CD4-positive, CD25-positive, alpha-beta regulatory T cell (primary cell): ENCODE measurements at regions not wholly inside any gene's neighbourhood (a gene's known extent, or its start where the extent isn't known, plus 50 kb on each side); places are given as distances from the start of the nearest gene placed in this dataset.

ENCODE experiments used
- ATAC-seq, 2 donors: fragments of 150-1000 bp; cut with Tn5 transposase; one replicate each; pipeline ENCODE4 v1.10.0; 2021; ENCODE audit warnings: low read depth in 2 of 2, moderate number of reproducible peaks in 2 of 2, moderate library complexity in 1 of 2
- DNase-seq, 3 donors: peaks; one replicate each; pipeline versions ENCODE4 v3.0.0 to v3.0.0-alpha.2; 2012 to 2022; ENCODE audit warnings: mixed read lengths in 1 of 3
- H3K27ac ChIP-seq: one replicate; pipeline ENCODE4 v1.7.0; 2013; ENCODE audit warnings: mild to moderate bottlenecking, low read length; ENCODE audit not compliant: insufficient read depth, poor library complexity, severe bottlenecking
- H3K27me3 ChIP-seq: one replicate; pipeline ENCODE4 v1.7.0; 2013; ENCODE audit warnings: low read length; ENCODE audit not compliant: control insufficient read depth, insufficient read depth
- H3K36me3 ChIP-seq: one replicate; pipeline ENCODE4 v1.7.0; 2013; ENCODE audit warnings: mild to moderate bottlenecking, low read length, moderate library complexity; ENCODE audit not compliant: control insufficient read depth, insufficient read depth
- H3K4me1 ChIP-seq: 2 replicates; pipeline ENCODE4 v1.7.0; 2013; ENCODE audit warnings: mild to moderate bottlenecking, low read length; ENCODE audit not compliant: insufficient read depth, control insufficient read depth, poor library complexity, severe bottlenecking
- H3K4me3 ChIP-seq: one replicate; pipeline ENCODE4 v1.7.0; 2013; ENCODE audit warnings: low read depth, mild to moderate bottlenecking, low read length, moderate library complexity
- H3K9me3 ChIP-seq, 2 experiments: 1 replicate in 1 of 2; 2 replicates in 1 of 2; pipeline ENCODE4 v1.7.0; 2013; ENCODE audit warnings: low read length in 2 of 2, mild to moderate bottlenecking in 1 of 2, moderate library complexity in 1 of 2; ENCODE audit not compliant: control insufficient read depth in 2 of 2
- H3K27ac Mint-ChIP-seq, 3 donors: one replicate each; pipeline ENCODE4 v1.8.0; 2020 to 2022; ENCODE audit warnings: mild to moderate bottlenecking in 3 of 3, mixed read lengths in 3 of 3, moderate library complexity in 2 of 3
- H3K27me3 Mint-ChIP-seq: one replicate; pipeline ENCODE4 v1.8.0; 2022; ENCODE audit warnings: mild to moderate bottlenecking, mixed read lengths
- H3K36me3 Mint-ChIP-seq: one replicate; pipeline ENCODE4 v1.8.0; 2020; ENCODE audit warnings: mixed read lengths
- H3K4me1 Mint-ChIP-seq, 4 donors: one replicate each; pipeline ENCODE4 v1.8.0; 2020 to 2022; ENCODE audit warnings: mixed read lengths in 4 of 4, mild to moderate bottlenecking in 1 of 4
- H3K4me3 Mint-ChIP-seq, 4 donors: one replicate each; pipeline ENCODE4 v1.8.0; 2020 to 2022; ENCODE audit warnings: mild to moderate bottlenecking in 4 of 4, mixed read lengths in 4 of 4, moderate library complexity in 3 of 4
- H3K9me3 Mint-ChIP-seq, 7 donors: one replicate each; pipeline ENCODE4 v1.8.0; 2020 to 2022; ENCODE audit warnings: mixed read lengths in 7 of 7, mild to moderate bottlenecking in 3 of 7, moderate library complexity in 2 of 7

DNA sequence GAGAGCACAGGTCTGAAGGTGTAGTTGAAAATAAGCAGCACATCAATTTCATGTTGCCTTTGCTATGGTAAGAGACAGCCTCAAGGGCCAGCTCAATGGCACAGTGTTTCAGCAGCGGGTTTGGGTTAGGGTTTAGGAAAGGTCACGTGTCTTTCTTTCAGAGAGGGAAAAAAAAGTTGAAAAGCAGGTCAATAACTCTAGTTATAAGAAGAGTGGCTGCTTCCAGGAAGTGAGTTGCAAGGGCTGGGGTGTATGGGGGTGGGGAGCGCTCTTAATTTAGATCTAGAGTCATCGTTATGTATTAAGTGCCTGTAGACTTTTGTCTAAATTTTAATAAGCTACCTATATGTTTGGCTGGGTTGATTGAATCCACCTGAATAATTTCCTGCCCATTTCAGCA is 118.5 kb upstream of the SPAG17 start:
- peaks cover 2% of the 10 kb centered on the region for H3K27me3 ChIP-seq
- DNase-seq (no peak), ATAC-seq (no peak)
- H3K27me3 Mint-ChIP-seq = peaks cover 4% of the 10 kb centered on the region
- H3K27ac ChIP-seq = no peak overlapping the region
- H3K9me3 ChIP-seq = no peaks in the 10 kb centered on the region
- H3K4me3 Mint-ChIP-seq = no peak overlapping the region
- no peaks in the 10 kb centered on the region for H3K36me3 Mint-ChIP-seq
- no peak overlapping the region for H3K27ac Mint-ChIP-seq
- no peaks in the 10 kb centered on the region for H3K4me1 ChIP-seq
- no peaks in the 10 kb centered on the region for H3K4me1 Mint-ChIP-seq
- H3K9me3 Mint-ChIP-seq = peaks cover 0 to 6% (median 1%) of the 10 kb centered on the region in 7 donors
- H3K36me3 ChIP-seq = no peaks in the 10 kb centered on the region
- no peak overlapping the region for H3K4me3 ChIP-seq

DNA sequence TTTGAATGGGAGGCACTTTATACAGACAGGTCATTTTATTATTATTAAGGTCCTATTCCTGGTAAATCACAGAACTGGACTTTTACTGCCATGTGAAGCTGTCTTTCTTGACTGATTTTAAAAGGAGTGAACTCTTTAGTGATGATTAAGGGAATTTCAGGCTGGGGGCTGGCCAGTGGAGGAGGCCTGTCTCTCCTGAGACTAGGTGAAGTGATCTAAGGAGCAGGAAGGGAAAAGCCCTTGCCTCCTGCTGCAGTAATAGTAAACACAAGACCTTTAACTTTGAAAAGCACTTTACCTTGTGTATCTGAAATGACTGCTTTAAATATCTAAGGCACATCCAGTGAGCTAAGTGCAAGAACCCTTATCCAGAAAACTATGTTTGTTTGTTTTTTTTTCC is 118.0 kb upstream of the SPAG17 start:
- Mint-ChIP-seq H3K27ac (no peak overlapping the region), H3K4me3 (no peak overlapping the region), H3K27me3 (peaks cover 4% of the 10 kb centered on the region), H3K9me3 (peaks cover 0 to 6% (median 1%) of the 10 kb centered on the region in 7 donors), H3K36me3 (no peaks in the 10 kb centered on the region), H3K4me1 (no peaks in the 10 kb centered on the region)
- Histone ChIP-seq H3K27ac (no peak overlapping the region), H3K27me3 (peaks cover 2% of the 10 kb centered on the region), H3K9me3 (no peaks in the 10 kb centered on the region), H3K4me3 (no peak overlapping the region), H3K36me3 (no peaks in the 10 kb centered on the region), H3K4me1 (no peaks in the 10 kb centered on the region)
- ATAC-seq (no peak), DNase-seq (no peak)

DNA sequence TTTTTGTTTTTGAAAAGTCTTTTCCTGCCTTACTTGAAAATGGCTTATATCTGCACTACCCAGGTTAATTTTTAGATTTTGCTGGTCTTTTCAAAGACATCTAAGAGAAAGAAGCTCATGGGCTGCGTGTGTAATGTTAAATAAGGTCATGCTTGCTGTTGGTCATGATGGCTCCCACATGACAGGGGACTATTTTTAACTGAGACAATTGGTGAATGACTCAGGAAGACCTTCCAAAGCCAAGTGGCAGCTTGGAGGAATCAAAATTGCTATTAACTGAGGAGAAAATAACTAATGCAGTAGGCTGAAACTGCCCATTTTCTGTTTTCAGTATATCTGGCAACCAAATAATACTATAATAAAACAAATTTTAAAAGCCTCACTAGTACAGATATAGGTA is 117.1 kb upstream of the SPAG17 start:
- Histone ChIP-seq H3K27ac (no peak overlapping the region), H3K4me3 (no peak overlapping the region), H3K27me3 (peaks cover 2% of the 10 kb centered on the region), H3K4me1 (no peaks in the 10 kb centered on the region), H3K36me3 (no peaks in the 10 kb centered on the region), H3K9me3 (no peaks in the 10 kb centered on the region)
- Mint-ChIP-seq H3K27ac (no peak overlapping the region), H3K27me3 (peaks cover 4% of the 10 kb centered on the region), H3K9me3 (peaks cover 0 to 10% (median 1%) of the 10 kb centered on the region in 7 donors), H3K36me3 (no peaks in the 10 kb centered on the region), H3K4me3 (no peak overlapping the region), H3K4me1 (no peaks in the 10 kb centered on the region)
- no peak for DNase-seq
- no peak for ATAC-seq

DNA sequence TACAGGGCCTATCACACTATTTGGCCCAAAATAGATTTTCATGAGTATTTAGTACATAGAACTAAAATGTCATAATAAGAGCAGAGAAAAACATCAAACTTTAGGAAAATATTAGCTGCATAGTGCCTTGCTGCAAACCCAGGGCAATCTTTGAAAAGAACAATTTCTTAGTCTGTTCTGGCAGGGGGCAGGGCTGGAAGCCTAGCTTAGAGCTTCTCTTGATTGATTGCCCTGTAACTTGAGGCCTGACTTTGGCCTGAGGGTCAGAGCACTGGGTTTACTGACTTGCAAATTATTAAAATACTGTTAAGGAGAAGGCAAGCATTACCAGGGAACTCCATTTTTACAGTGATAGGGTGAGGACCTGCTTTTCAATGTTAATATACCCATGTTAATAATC is 115.8 kb upstream of the SPAG17 start:
- no peak for ATAC-seq
- H3K4me1 Mint-ChIP-seq = no peaks in the 10 kb centered on the region
- no peak overlapping the region for H3K4me3 Mint-ChIP-seq
- no peaks in the 10 kb centered on the region for H3K9me3 ChIP-seq
- H3K4me3 ChIP-seq = no peak overlapping the region
- no peaks in the 10 kb centered on the region for H3K27me3 Mint-ChIP-seq
- no peak overlapping the region for H3K27ac ChIP-seq
- H3K36me3 ChIP-seq = no peaks in the 10 kb centered on the region
- no peaks in the 10 kb centered on the region for H3K4me1 ChIP-seq
- peaks cover 0 to 10% (median 2%) of the 10 kb centered on the region in 7 donors for H3K9me3 Mint-ChIP-seq
- H3K27me3 ChIP-seq = no peaks in the 10 kb centered on the region
- no peaks in the 10 kb centered on the region for H3K36me3 Mint-ChIP-seq
- no peak for DNase-seq
- no peak overlapping the region for H3K27ac Mint-ChIP-seq

- H3K4me1 Mint-ChIP-seq = no peaks in the 10 kb centered on the region
- Histone ChIP-seq H3K36me3 (no peaks in the 10 kb centered on the region), H3K27me3 (no peaks in the 10 kb centered on the region), H3K27ac (no peak overlapping the region), H3K4me3 (no peak overlapping the region), H3K4me1 (no peaks in the 10 kb centered on the region), H3K9me3 (no peaks in the 10 kb centered on the region)
- DNase-seq (no peak), ATAC-seq (no peak)
- H3K27ac Mint-ChIP-seq = no peak overlapping the region
- peaks cover 0 to 10% (median under 1%) of the 10 kb centered on the region in 7 donors for H3K9me3 Mint-ChIP-seq
- H3K27me3 Mint-ChIP-seq = no peaks in the 10 kb centered on the region
- H3K4me3 Mint-ChIP-seq = no peak overlapping the region
- H3K36me3 Mint-ChIP-seq = no peaks in the 10 kb centered on the region
Measured at GRCh38 chr1:118298397-118298796, 113.4 kb upstream of the SPAG17 start.

GRCh38 chr1:118297521-118297920 is 112.5 kb upstream of the SPAG17 start:
- ATAC-seq = no peak
- no peak overlapping the region for H3K27ac ChIP-seq
- H3K36me3 Mint-ChIP-seq = no peaks in the 10 kb centered on the region

GRCh38 chr1:118294875-118295642 is 110.0 kb upstream of the SPAG17 start:
- H3K27ac Mint-ChIP-seq = no peak overlapping the region
- DNase-seq = no peak
- H3K9me3 Mint-ChIP-seq = peaks cover 0 to 10% (median 0%) of the 10 kb centered on the region in 7 donors
- ATAC-seq = no peak
- H3K27me3 ChIP-seq = no peaks in the 10 kb centered on the region
- H3K27me3 Mint-ChIP-seq = no peaks in the 10 kb centered on the region
- no peaks in the 10 kb centered on the region for H3K4me1 Mint-ChIP-seq
- H3K36me3 ChIP-seq = no peaks in the 10 kb centered on the region
- H3K36me3 Mint-ChIP-seq = no peaks in the 10 kb centered on the region
- H3K4me3 ChIP-seq = no peak overlapping the region
- H3K27ac ChIP-seq = no peak overlapping the region
- no peak overlapping the region for H3K4me3 Mint-ChIP-seq
- H3K4me1 ChIP-seq = no peaks in the 10 kb centered on the region
- H3K9me3 ChIP-seq = no peaks in the 10 kb centered on the region

More at GRCh38 chr1:118297521-118297920, 112.5 kb upstream of the SPAG17 start:
- no peaks in the 10 kb centered on the region for H3K27me3 Mint-ChIP-seq
- H3K4me1 ChIP-seq = no peaks in the 10 kb centered on the region
- no peaks in the 10 kb centered on the region for H3K9me3 ChIP-seq
- H3K4me3 ChIP-seq = no peak overlapping the region
- no peak overlapping the region for H3K27ac Mint-ChIP-seq
- no peaks in the 10 kb centered on the region for H3K36me3 ChIP-seq
- H3K4me3 Mint-ChIP-seq = no peak overlapping the region
- no peaks in the 10 kb centered on the region for H3K4me1 Mint-ChIP-seq
- peaks cover 0 to 10% (median 0%) of the 10 kb centered on the region in 7 donors for H3K9me3 Mint-ChIP-seq
- no peaks in the 10 kb centered on the region for H3K27me3 ChIP-seq
- DNase-seq = no peak

- Mint-ChIP-seq H3K9me3 (peaks cover 0 to 3% (median 0%) of the 10 kb centered on the region in 7 donors), H3K4me1 (no peaks in the 10 kb centered on the region), H3K4me3 (no peak overlapping the region), H3K36me3 (no peaks in the 10 kb centered on the region), H3K27me3 (no peaks in the 10 kb centered on the region), H3K27ac (no peak overlapping the region)
- no peak overlapping the region for H3K4me3 ChIP-seq
- no peak for ATAC-seq
- no peaks in the 10 kb centered on the region for H3K27me3 ChIP-seq
- no peaks in the 10 kb centered on the region for H3K36me3 ChIP-seq
- no peak for DNase-seq
- H3K27ac ChIP-seq = no peak overlapping the region
- no peaks in the 10 kb centered on the region for H3K4me1 ChIP-seq
- H3K9me3 ChIP-seq = no peaks in the 10 kb centered on the region
Measured at GRCh38 chr1:118291661-118292060, 106.6 kb upstream of the SPAG17 start.
